ENCODE measurements at regions not wholly inside any gene's neighbourhood (a gene's known extent, or its start where the extent isn't known, plus 50 kb on each side); places are given as distances from the start of the nearest gene placed in this dataset.

DNA sequence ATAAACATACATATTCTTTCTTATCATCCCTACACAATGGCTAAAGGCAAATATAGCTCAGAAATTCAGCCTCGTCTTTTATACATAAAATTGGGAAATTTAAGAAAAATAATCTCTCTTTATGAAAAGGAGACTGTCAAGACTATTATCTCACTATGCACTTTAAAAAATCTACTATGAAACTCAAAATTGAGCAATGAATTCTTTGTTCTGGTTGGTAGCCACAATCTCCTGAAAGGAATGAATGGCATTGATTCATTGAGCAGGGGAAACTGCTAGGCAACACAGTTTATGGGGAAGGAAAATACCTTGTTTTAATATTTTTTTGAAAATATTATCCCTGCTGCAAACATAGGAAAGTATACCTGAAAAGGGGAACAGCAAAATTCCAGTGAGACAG, 397.1 kb downstream of the RAB28 start:
- Histone ChIP-seq H3K36me3 (ENCODE audit: control insufficient read depth in 2 of 2, extremely low read depth in 1 of 2, insufficient read depth in 2 of 2, low read length in 2 of 2) (no peaks in the 10 kb centered on the region), H3K9me1 (ENCODE audit: control insufficient read depth, extremely low read depth, insufficient read depth, low read length) (no peaks in the 10 kb centered on the region), H3K4me2 (ENCODE audit: control insufficient read depth, extremely low read depth, insufficient read depth, low read depth, low read length) (no peak overlapping the region), H3K79me2 (ENCODE audit: control insufficient read depth, insufficient read depth, low read length) (no peaks in the 10 kb centered on the region), H2AFZ (ENCODE audit: control insufficient read depth, low read length) (no peak overlapping the region), H4K20me1 (ENCODE audit: control insufficient read depth, extremely low read depth, insufficient read depth, low read length) (no peaks in the 10 kb centered on the region), H3K9me3 (ENCODE audit: control insufficient read depth, low read depth, low read length) (no peaks in the 10 kb centered on the region), H3K9ac (ENCODE audit: control insufficient read depth, extremely low read depth, insufficient read depth, low read length) (no peak overlapping the region), H3K27ac (ENCODE audit: control insufficient read depth, insufficient read depth, low read length) (no peak overlapping the region), H3K4me3 (ENCODE audit: control insufficient read depth in 2 of 3, extremely low read depth in 1 of 3, insufficient read depth in 2 of 3, low read depth in 1 of 3, low read length in 3 of 3) (no peak overlapping the region), H3K27me3 (ENCODE audit: control insufficient read depth, extremely low read depth, insufficient read depth, low read length) (no peaks in the 10 kb centered on the region), H3K4me1 (ENCODE audit: control insufficient read depth, extremely low read depth, insufficient read depth, low read length) (no peaks in the 10 kb centered on the region)
- dilution Hi-C loops (cut with MboI; ENCODE audit: extremely low pct_ligation_motif_present, low sequenced_read_pairs): no loop called here
- FAIRE-seq (no peak), DNase-seq (ENCODE audit: low read depth, low spot score) (no peak)
- TF ChIP-seq, protein P1, sequence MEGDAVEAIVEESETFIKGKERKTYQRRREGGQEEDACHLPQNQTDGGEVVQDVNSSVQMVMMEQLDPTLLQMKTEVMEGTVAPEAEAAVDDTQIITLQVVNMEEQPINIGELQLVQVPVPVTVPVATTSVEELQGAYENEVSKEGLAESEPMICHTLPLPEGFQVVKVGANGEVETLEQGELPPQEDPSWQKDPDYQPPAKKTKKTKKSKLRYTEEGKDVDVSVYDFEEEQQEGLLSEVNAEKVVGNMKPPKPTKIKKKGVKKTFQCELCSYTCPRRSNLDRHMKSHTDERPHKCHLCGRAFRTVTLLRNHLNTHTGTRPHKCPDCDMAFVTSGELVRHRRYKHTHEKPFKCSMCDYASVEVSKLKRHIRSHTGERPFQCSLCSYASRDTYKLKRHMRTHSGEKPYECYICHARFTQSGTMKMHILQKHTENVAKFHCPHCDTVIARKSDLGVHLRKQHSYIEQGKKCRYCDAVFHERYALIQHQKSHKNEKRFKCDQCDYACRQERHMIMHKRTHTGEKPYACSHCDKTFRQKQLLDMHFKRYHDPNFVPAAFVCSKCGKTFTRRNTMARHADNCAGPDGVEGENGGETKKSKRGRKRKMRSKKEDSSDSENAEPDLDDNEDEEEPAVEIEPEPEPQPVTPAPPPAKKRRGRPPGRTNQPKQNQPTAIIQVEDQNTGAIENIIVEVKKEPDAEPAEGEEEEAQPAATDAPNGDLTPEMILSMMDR (optimal IDR thresholded peaks at IDR 0.05 in 1 of 3, IDR thresholded peaks at IDR 0.05 in 1 of 3, conservative IDR thresholded peaks at IDR 0.05 in 1 of 3; ENCODE audit: extremely low read depth in 1 of 3, insufficient read depth in 2 of 3, low read length in 3 of 3): no peak
- no peak for TF ChIP-seq EZH2 (IDR thresholded peaks at IDR 0.05; ENCODE audit: low read length)

- Histone ChIP-seq H3K9me3 (ENCODE audit: control insufficient read depth, low read depth, low read length) (no peaks in the 10 kb centered on the region), H3K27me3 (ENCODE audit: control insufficient read depth, extremely low read depth, insufficient read depth, low read length) (no peaks in the 10 kb centered on the region), H3K9ac (ENCODE audit: control insufficient read depth, extremely low read depth, insufficient read depth, low read length) (no peak overlapping the region), H3K9me1 (ENCODE audit: control insufficient read depth, extremely low read depth, insufficient read depth, low read length) (no peaks in the 10 kb centered on the region), H3K36me3 (ENCODE audit: control insufficient read depth in 2 of 2, extremely low read depth in 1 of 2, insufficient read depth in 2 of 2, low read length in 2 of 2) (no peaks in the 10 kb centered on the region), H3K4me1 (ENCODE audit: control insufficient read depth, extremely low read depth, insufficient read depth, low read length) (no peaks in the 10 kb centered on the region), H2AFZ (ENCODE audit: control insufficient read depth, low read length) (no peak overlapping the region), H3K4me3 (ENCODE audit: control insufficient read depth in 2 of 3, extremely low read depth in 1 of 3, insufficient read depth in 2 of 3, low read depth in 1 of 3, low read length in 3 of 3) (no peak overlapping the region), H3K4me2 (ENCODE audit: control insufficient read depth, extremely low read depth, insufficient read depth, low read depth, low read length) (no peak overlapping the region), H3K27ac (ENCODE audit: control insufficient read depth, insufficient read depth, low read length) (no peak overlapping the region), H3K79me2 (ENCODE audit: control insufficient read depth, insufficient read depth, low read length) (no peaks in the 10 kb centered on the region), H4K20me1 (ENCODE audit: control insufficient read depth, extremely low read depth, insufficient read depth, low read length) (no peaks in the 10 kb centered on the region)
- no peak for FAIRE-seq
- dilution Hi-C loops (cut with MboI; ENCODE audit: extremely low pct_ligation_motif_present, low sequenced_read_pairs): no loop called here
- no peak for DNase-seq (ENCODE audit: low read depth, low spot score)
- TF ChIP-seq, protein P1 (optimal IDR thresholded peaks at IDR 0.05 in 1 of 3, IDR thresholded peaks at IDR 0.05 in 1 of 3, conservative IDR thresholded peaks at IDR 0.05 in 1 of 3; ENCODE audit: extremely low read depth in 1 of 3, insufficient read depth in 2 of 3, low read length in 3 of 3): no peak
- no peak for TF ChIP-seq EZH2 (IDR thresholded peaks at IDR 0.05; ENCODE audit: low read length)
Measured at GRCh38 chr4:13084210-13084609, 399.9 kb downstream of the RAB28 start.

Measured in keratinocyte (primary cell).